Activated CD4-positive, alpha-beta memory T cell treated with anti-CD3 and anti-CD28 coated beads for 36 hours (primary cell): ENCODE measurements at regions not wholly inside any gene's neighbourhood (a gene's known extent, or its start where the extent isn't known, plus 50 kb on each side); places are given as distances from the start of the nearest gene placed in this dataset.

Experiments used
- CTCF ChIA-PET: fragments of 350-600 bp; sonication (Branson Sonifier 250); formaldehyde crosslinking; loops from one replicate; lab custom pipeline; 2021; ENCODE audit warnings: antibody characterized with exemption, inconsistent platforms; lab: Charles Lee
- POLR2A ChIA-PET: fragments of 350-600 bp; sonication (Branson Sonifier 250); formaldehyde crosslinking; loops from one replicate; lab custom pipeline; 2021; ENCODE audit warnings: antibody characterized with exemption; lab: Charles Lee
- DNase-seq: peaks from one replicate; pipeline ENCODE4 v3.0.0-alpha.2; 2020
- H3K27ac Mint-ChIP-seq: one replicate; pipeline ENCODE4 v1.8.0; 2021; ENCODE audit warnings: mixed read lengths
- H3K27me3 Mint-ChIP-seq: one replicate; pipeline ENCODE4 v1.8.0; 2021; ENCODE audit warnings: mixed read lengths
- H3K36me3 Mint-ChIP-seq: one replicate; pipeline ENCODE4 v1.8.0; 2021; ENCODE audit warnings: mixed read lengths
- H3K4me1 Mint-ChIP-seq: one replicate; pipeline ENCODE4 v1.8.0; 2021; ENCODE audit warnings: low read depth, mixed read lengths
- H3K4me3 Mint-ChIP-seq: one replicate; pipeline ENCODE4 v1.8.0; 2021; ENCODE audit warnings: mild to moderate bottlenecking, mixed read lengths
- H3K9me3 Mint-ChIP-seq: one replicate; pipeline ENCODE4 v1.8.0; 2021; ENCODE audit warnings: mixed read lengths
- intact Hi-C: fragments of 100-400 bp; cut with micrococcal nuclease; formaldehyde crosslinking; loops from one replicate; pipeline ENCODE4 v1.15.1; 2023

- Mint-ChIP-seq H3K27me3 (peaks cover 21% of the 10 kb centered on the region), H3K9me3 (no peaks in the 10 kb centered on the region), H3K4me1 (no peaks in the 10 kb centered on the region), H3K4me3 (no peak overlapping the region), H3K27ac (no peak overlapping the region), H3K36me3 (no peaks in the 10 kb centered on the region)
- CTCF ChIA-PET, result no interaction called here
- POLR2A ChIA-PET, result no interaction called here
- no peak for DNase-seq
- intact Hi-C loops, result no loop called here
Measured at GRCh38 chr15:72936237-72936636, 116.0 kb upstream of the NEO1 start.

GRCh38 chr15:72935521-72935920 lies 116.7 kb upstream of the NEO1 start:
- no peak for DNase-seq
- Mint-ChIP-seq H3K27me3 (peaks cover 23% of the 10 kb centered on the region), H3K9me3 (no peaks in the 10 kb centered on the region), H3K4me3 (no peak overlapping the region), H3K36me3 (no peaks in the 10 kb centered on the region), H3K27ac (no peak overlapping the region), H3K4me1 (no peaks in the 10 kb centered on the region)
- CTCF ChIA-PET, result no interaction called here
- POLR2A ChIA-PET, result no interaction called here
- intact Hi-C loops, result no loop called here

GRCh38 chr15:72934921-72935320 lies 117.3 kb upstream of the NEO1 start:
- Mint-ChIP-seq H3K27ac (no peak overlapping the region), H3K4me1 (no peaks in the 10 kb centered on the region), H3K36me3 (no peaks in the 10 kb centered on the region), H3K9me3 (no peaks in the 10 kb centered on the region), H3K4me3 (no peak overlapping the region), H3K27me3 (peaks cover 28% of the 10 kb centered on the region)
- intact Hi-C loops, result no loop called here
- DNase-seq, result no peak
- ChIA-PET POLR2A (no interaction called here), CTCF (interaction anchor here (1.7 kb wide), 1 partner anchor 213 kb away, joined by 7 read pairs; no protein-coding TSS in a partner anchor)

GRCh38 chr15:72933976-72934375 lies 118.3 kb upstream of the NEO1 start:
- H3K27me3 Mint-ChIP-seq, result peaks cover 34% of the 10 kb centered on the region
- no peaks in the 10 kb centered on the region for H3K36me3 Mint-ChIP-seq
- H3K9me3 Mint-ChIP-seq, result no peaks in the 10 kb centered on the region
- no peak for DNase-seq
- POLR2A ChIA-PET, result no interaction called here
- H3K4me3 Mint-ChIP-seq, result no peak overlapping the region
- H3K4me1 Mint-ChIP-seq, result no peaks in the 10 kb centered on the region
- H3K27ac Mint-ChIP-seq, result no peak overlapping the region
- CTCF ChIA-PET, result interaction anchor here (1.4 to 1.7 kb wide), 2 partner anchors 212 to 307 kb away, joined by 3 to 7 read pairs; no protein-coding TSS in a partner anchor
- intact Hi-C loops, result no loop called here

GRCh38 chr15:72932472-72932871 lies 119.8 kb upstream of the NEO1 start:
- H3K36me3 Mint-ChIP-seq, result no peaks in the 10 kb centered on the region
- no peak overlapping the region for H3K4me3 Mint-ChIP-seq
- DNase-seq, result no peak
- intact Hi-C loops, result no loop called here
- H3K27ac Mint-ChIP-seq, result no peak overlapping the region
- POLR2A ChIA-PET, result no interaction called here
- peaks cover 33% of the 10 kb centered on the region for H3K27me3 Mint-ChIP-seq
- CTCF ChIA-PET, result no interaction called here
- no peaks in the 10 kb centered on the region for H3K9me3 Mint-ChIP-seq
- H3K4me1 Mint-ChIP-seq, result peaks cover 1% of the 10 kb centered on the region

GRCh38 chr15:72927451-72927850 lies 124.8 kb upstream of the NEO1 start:
- ChIA-PET POLR2A (no interaction called here), CTCF (no interaction called here)
- Mint-ChIP-seq H3K9me3 (no peaks in the 10 kb centered on the region), H3K27me3 (peaks cover 22% of the 10 kb centered on the region), H3K4me3 (no peak overlapping the region), H3K36me3 (no peaks in the 10 kb centered on the region), H3K4me1 (peaks cover 11% of the 10 kb centered on the region), H3K27ac (no peak overlapping the region)
- no peak for DNase-seq
- intact Hi-C loops, result no loop called here

- POLR2A ChIA-PET, result no interaction called here
- Mint-ChIP-seq H3K9me3 (no peaks in the 10 kb centered on the region), H3K27ac (no peak overlapping the region), H3K4me3 (no peak overlapping the region), H3K36me3 (no peaks in the 10 kb centered on the region), H3K27me3 (peaks cover 16% of the 10 kb centered on the region), H3K4me1 (peaks cover 11% of the 10 kb centered on the region)
- DNase-seq, result no peak
- intact Hi-C loops, result no loop called here
- CTCF ChIA-PET, result no interaction called here
Measured at GRCh38 chr15:72925661-72926060, 126.6 kb upstream of the NEO1 start.

GRCh38 chr15:72923289-72923688 lies 129.0 kb upstream of the NEO1 start:
- H3K4me3 Mint-ChIP-seq, result no peak overlapping the region
- peaks cover 11% of the 10 kb centered on the region for H3K4me1 Mint-ChIP-seq
- ChIA-PET CTCF (no interaction called here), POLR2A (no interaction called here)
- H3K27ac Mint-ChIP-seq, result no peak overlapping the region
- H3K36me3 Mint-ChIP-seq, result no peaks in the 10 kb centered on the region
- DNase-seq, result no peak
- no peaks in the 10 kb centered on the region for H3K9me3 Mint-ChIP-seq
- intact Hi-C loops, result no loop called here
- H3K27me3 Mint-ChIP-seq, result peaks cover 4% of the 10 kb centered on the region

- no peaks in the 10 kb centered on the region for H3K27me3 Mint-ChIP-seq
- ChIA-PET POLR2A (no interaction called here), CTCF (interaction anchor here (0.7 kb wide), 1 partner anchor 192 kb away, joined by 3 read pairs; no protein-coding TSS in a partner anchor)
- H3K27ac Mint-ChIP-seq, result no peak overlapping the region
- no peaks in the 10 kb centered on the region for H3K9me3 Mint-ChIP-seq
- no peak for DNase-seq
- no peaks in the 10 kb centered on the region for H3K4me1 Mint-ChIP-seq
- intact Hi-C loops, result no loop called here
- no peak overlapping the region for H3K4me3 Mint-ChIP-seq
- H3K36me3 Mint-ChIP-seq, result no peaks in the 10 kb centered on the region
Measured at GRCh38 chr15:72920551-72920950, 131.7 kb upstream of the NEO1 start.

GRCh38 chr15:72919936-72920465 lies 132.3 kb upstream of the NEO1 start:
- Mint-ChIP-seq H3K27me3 (no peaks in the 10 kb centered on the region), H3K4me3 (no peak overlapping the region), H3K27ac (no peak overlapping the region), H3K36me3 (no peaks in the 10 kb centered on the region), H3K9me3 (no peaks in the 10 kb centered on the region), H3K4me1 (no peaks in the 10 kb centered on the region)
- ChIA-PET CTCF (no interaction called here), POLR2A (no interaction called here)
- intact Hi-C loops, result no loop called here
- no peak for DNase-seq

- POLR2A ChIA-PET, result no interaction called here
- intact Hi-C loops, result no loop called here
- no peak for DNase-seq
- H3K36me3 Mint-ChIP-seq, result no peaks in the 10 kb centered on the region
- H3K4me1 Mint-ChIP-seq, result no peaks in the 10 kb centered on the region
- CTCF ChIA-PET, result no interaction called here
- H3K27ac Mint-ChIP-seq, result no peak overlapping the region
- H3K4me3 Mint-ChIP-seq, result no peak overlapping the region
- no peaks in the 10 kb centered on the region for H3K9me3 Mint-ChIP-seq
- no peaks in the 10 kb centered on the region for H3K27me3 Mint-ChIP-seq
Measured at GRCh38 chr15:72916897-72917296, 133.3 kb upstream of the ADPGK start.

GRCh38 chr15:72916378-72916777 lies 132.8 kb upstream of the ADPGK start:
- Mint-ChIP-seq H3K4me3 (no peak overlapping the region), H3K27ac (no peak overlapping the region), H3K27me3 (peaks cover 2% of the 10 kb centered on the region), H3K4me1 (no peaks in the 10 kb centered on the region), H3K9me3 (no peaks in the 10 kb centered on the region), H3K36me3 (no peaks in the 10 kb centered on the region)
- DNase-seq, result no peak
- CTCF ChIA-PET, result no interaction called here
- POLR2A ChIA-PET, result no interaction called here
- intact Hi-C loops, result no loop called here

- Mint-ChIP-seq H3K27ac (no peak overlapping the region), H3K36me3 (no peaks in the 10 kb centered on the region), H3K4me3 (no peak overlapping the region), H3K27me3 (peaks cover 2% of the 10 kb centered on the region), H3K4me1 (no peaks in the 10 kb centered on the region), H3K9me3 (no peaks in the 10 kb centered on the region)
- POLR2A ChIA-PET, result no interaction called here
- no peak for DNase-seq
- intact Hi-C loops, result no loop called here
- CTCF ChIA-PET, result no interaction called here
Measured at GRCh38 chr15:72915843-72916242, 132.3 kb upstream of the ADPGK start.
